Activated CD8-positive, alpha-beta T cell treated with anti-CD3 and anti-CD28 coated beads, Interleukin-2, amount 10 ng/mL, durations not matched to agents 7 days and 5 days (primary cell): ENCODE measurements at regions not wholly inside any gene's neighbourhood (a gene's known extent, or its start where the extent isn't known, plus 50 kb on each side); places are given as distances from the start of the nearest gene placed in this dataset.
A peak's percentile ranks its signal among the peaks of the same experiment; 100 is the strongest.

Experiments
- ATAC-seq: fragments of 150-1000 bp; cut with Tn5 transposase; one replicate; pipeline ENCODE4 v1.10.0; 2021; ENCODE audit warnings: moderate library complexity
- CTCF ChIA-PET: fragments of 350-600 bp; sonication (Branson Sonifier 250); formaldehyde crosslinking; loops from one replicate; lab custom pipeline; 2021; ENCODE audit warnings: antibody characterized with exemption; lab: Charles Lee
- POLR2A ChIA-PET: fragments of 350-600 bp; sonication (Branson Sonifier 250); formaldehyde crosslinking; loops from one replicate; lab custom pipeline; 2021; ENCODE audit warnings: antibody characterized with exemption; lab: Charles Lee
- DNase-seq: peaks from one replicate; pipeline ENCODE4 v3.0.0-alpha.2; 2020
- H3K27ac Mint-ChIP-seq: one replicate; pipeline ENCODE4 v1.8.0; 2021; ENCODE audit warnings: mild to moderate bottlenecking, mixed read lengths
- H3K27me3 Mint-ChIP-seq: one replicate; pipeline ENCODE4 v1.8.0; 2021; ENCODE audit warnings: low read depth, mixed read lengths
- H3K36me3 Mint-ChIP-seq: one replicate; pipeline ENCODE4 v1.8.0; 2021; ENCODE audit warnings: low read depth, mixed read lengths
- H3K4me1 Mint-ChIP-seq: one replicate; pipeline ENCODE4 v1.8.0; 2021; ENCODE audit warnings: low read depth, mixed read lengths
- H3K4me3 Mint-ChIP-seq: one replicate; pipeline ENCODE4 v1.8.0; 2021; ENCODE audit warnings: mild to moderate bottlenecking, mixed read lengths
- H3K9me3 Mint-ChIP-seq: one replicate; pipeline ENCODE4 v1.8.0; 2022; ENCODE audit warnings: mixed read lengths; ENCODE audit not compliant: insufficient read depth

GRCh38 chr20:48342822-48343513 lies 484.8 kb downstream of the PREX1 start:
- ATAC-seq (no peak), DNase-seq (no peak)
- H3K27me3 Mint-ChIP-seq = peaks cover 23% of the 10 kb centered on the region
- peaks cover 9% of the 10 kb centered on the region for H3K4me1 Mint-ChIP-seq
- POLR2A ChIA-PET = no interaction called here
- H3K4me3 Mint-ChIP-seq = no peak overlapping the region
- no peak overlapping the region for H3K27ac Mint-ChIP-seq
- H3K9me3 Mint-ChIP-seq = no peaks in the 10 kb centered on the region
- H3K36me3 Mint-ChIP-seq = no peaks in the 10 kb centered on the region
- CTCF ChIA-PET = no interaction called here

- DNase-seq (no peak), ATAC-seq (no peak)
- peaks cover 9% of the 10 kb centered on the region for H3K4me1 Mint-ChIP-seq
- H3K27me3 Mint-ChIP-seq = peaks cover 26% of the 10 kb centered on the region
- H3K4me3 Mint-ChIP-seq = no peak overlapping the region
- no peak overlapping the region for H3K27ac Mint-ChIP-seq
- H3K9me3 Mint-ChIP-seq = no peaks in the 10 kb centered on the region
- CTCF ChIA-PET = no interaction called here
- H3K36me3 Mint-ChIP-seq = no peaks in the 10 kb centered on the region
- POLR2A ChIA-PET = no interaction called here
Observed at GRCh38 chr20:48340883-48341281, 486.9 kb downstream of the PREX1 start.

- ATAC-seq = peak; percentile 23
- POLR2A ChIA-PET = no interaction called here
- Mint-ChIP-seq H3K36me3 (no peaks in the 10 kb centered on the region), H3K4me3 (no peak overlapping the region), H3K9me3 (no peaks in the 10 kb centered on the region), H3K27ac (no peak overlapping the region), H3K4me1 (peaks cover 9% of the 10 kb centered on the region), H3K27me3 (peaks cover 26% of the 10 kb centered on the region)
- CTCF ChIA-PET = no interaction called here
- DNase-seq = no peak
Observed at GRCh38 chr20:48339986-48340882, 487.6 kb downstream of the PREX1 start.

GRCh38 chr20:48339190-48339985 lies 488.4 kb downstream of the PREX1 start:
- DNase-seq = no peak
- H3K4me1 Mint-ChIP-seq = peaks cover 9% of the 10 kb centered on the region
- ChIA-PET CTCF (no interaction called here), POLR2A (no interaction called here)
- no peak overlapping the region for H3K27ac Mint-ChIP-seq
- peaks cover 26% of the 10 kb centered on the region for H3K27me3 Mint-ChIP-seq
- H3K4me3 Mint-ChIP-seq = no peak overlapping the region
- H3K9me3 Mint-ChIP-seq = no peaks in the 10 kb centered on the region
- no peaks in the 10 kb centered on the region for H3K36me3 Mint-ChIP-seq
- ATAC-seq = no peak

GRCh38 chr20:48338717-48339116 lies 489.1 kb downstream of the PREX1 start:
- no peaks in the 10 kb centered on the region for H3K9me3 Mint-ChIP-seq
- peaks cover 9% of the 10 kb centered on the region for H3K4me1 Mint-ChIP-seq
- ChIA-PET POLR2A (no interaction called here), CTCF (no interaction called here)
- ATAC-seq (no peak), DNase-seq (no peak)
- no peaks in the 10 kb centered on the region for H3K36me3 Mint-ChIP-seq
- no peak overlapping the region for H3K4me3 Mint-ChIP-seq
- no peak overlapping the region for H3K27ac Mint-ChIP-seq
- peaks cover 26% of the 10 kb centered on the region for H3K27me3 Mint-ChIP-seq

- DNase-seq (no peak), ATAC-seq (no peak)
- Mint-ChIP-seq H3K4me3 (no peak overlapping the region), H3K36me3 (no peaks in the 10 kb centered on the region), H3K4me1 (peaks cover 9% of the 10 kb centered on the region), H3K27ac (no peak overlapping the region), H3K9me3 (no peaks in the 10 kb centered on the region), H3K27me3 (peaks cover 20% of the 10 kb centered on the region)
- POLR2A ChIA-PET = no interaction called here
- CTCF ChIA-PET = no interaction called here
Observed at GRCh38 chr20:48336597-48336996, 491.2 kb downstream of the PREX1 start.

- CTCF ChIA-PET = no interaction called here
- H3K27ac Mint-ChIP-seq = no peak overlapping the region
- POLR2A ChIA-PET = no interaction called here
- peaks cover 16% of the 10 kb centered on the region for H3K27me3 Mint-ChIP-seq
- H3K4me1 Mint-ChIP-seq = peaks cover 5% of the 10 kb centered on the region
- no peaks in the 10 kb centered on the region for H3K9me3 Mint-ChIP-seq
- ATAC-seq (no peak), DNase-seq (no peak)
- H3K4me3 Mint-ChIP-seq = no peak overlapping the region
- H3K36me3 Mint-ChIP-seq = no peaks in the 10 kb centered on the region
Observed at GRCh38 chr20:48335308-48336050, 492.3 kb downstream of the PREX1 start.

GRCh38 chr20:48333707-48334106 lies 494.1 kb downstream of the PREX1 start:
- H3K9me3 Mint-ChIP-seq = no peaks in the 10 kb centered on the region
- peaks cover 13% of the 10 kb centered on the region for H3K27me3 Mint-ChIP-seq
- H3K36me3 Mint-ChIP-seq = no peaks in the 10 kb centered on the region
- H3K27ac Mint-ChIP-seq = no peak overlapping the region
- no peak for DNase-seq
- CTCF ChIA-PET = no interaction called here
- H3K4me3 Mint-ChIP-seq = no peak overlapping the region
- POLR2A ChIA-PET = no interaction called here
- no peaks in the 10 kb centered on the region for H3K4me1 Mint-ChIP-seq
- ATAC-seq = no peak

- Mint-ChIP-seq H3K27ac (no peak overlapping the region), H3K4me3 (no peak overlapping the region), H3K4me1 (no peaks in the 10 kb centered on the region), H3K27me3 (peaks cover 11% of the 10 kb centered on the region), H3K36me3 (no peaks in the 10 kb centered on the region), H3K9me3 (no peaks in the 10 kb centered on the region)
- CTCF ChIA-PET = no interaction called here
- no peak for ATAC-seq
- POLR2A ChIA-PET = no interaction called here
- DNase-seq = no peak
Observed at GRCh38 chr20:48332555-48332954, 495.2 kb downstream of the PREX1 start.

GRCh38 chr20:48331518-48332286 lies 496.1 kb downstream of the PREX1 start:
- POLR2A ChIA-PET = no interaction called here
- Mint-ChIP-seq H3K27me3 (peaks cover 7% of the 10 kb centered on the region), H3K4me3 (no peak overlapping the region), H3K36me3 (no peaks in the 10 kb centered on the region), H3K4me1 (no peaks in the 10 kb centered on the region), H3K9me3 (no peaks in the 10 kb centered on the region), H3K27ac (no peak overlapping the region)
- DNase-seq = no peak
- CTCF ChIA-PET = no interaction called here
- no peak for ATAC-seq
